ENCODE measurements at regions not wholly inside any gene's neighbourhood (a gene's known extent, or its start where the extent isn't known, plus 50 kb on each side); places are given as distances from the start of the nearest gene placed in this dataset.

DNA sequence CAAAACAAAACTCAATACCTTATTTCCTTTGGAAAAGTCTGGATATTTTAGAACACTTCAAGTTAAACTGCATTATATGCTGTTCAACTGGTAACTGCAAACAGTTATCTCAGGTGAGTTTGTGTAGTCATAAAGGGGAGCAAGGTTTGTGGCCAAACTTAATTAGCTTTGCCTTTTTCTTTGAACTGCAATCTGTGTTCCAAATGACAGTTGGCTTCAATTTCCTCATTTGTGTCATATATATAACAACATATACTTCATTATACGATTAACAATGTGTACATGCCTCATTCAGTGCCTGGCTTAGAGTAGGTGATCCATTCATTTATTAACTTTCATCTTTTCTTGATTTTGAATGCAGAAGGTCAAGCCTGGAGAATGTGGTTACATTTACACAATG, 55.8 kb downstream of the KCNE4 start:
- DNase-seq, result no peak

GRCh38 chr2:223108351-223109050, 56.5 kb downstream of the KCNE4 start:
- no peak for DNase-seq

GRCh38 chr2:223109341-223109740, 57.4 kb downstream of the KCNE4 start:
- DNase-seq, result no peak

DNA sequence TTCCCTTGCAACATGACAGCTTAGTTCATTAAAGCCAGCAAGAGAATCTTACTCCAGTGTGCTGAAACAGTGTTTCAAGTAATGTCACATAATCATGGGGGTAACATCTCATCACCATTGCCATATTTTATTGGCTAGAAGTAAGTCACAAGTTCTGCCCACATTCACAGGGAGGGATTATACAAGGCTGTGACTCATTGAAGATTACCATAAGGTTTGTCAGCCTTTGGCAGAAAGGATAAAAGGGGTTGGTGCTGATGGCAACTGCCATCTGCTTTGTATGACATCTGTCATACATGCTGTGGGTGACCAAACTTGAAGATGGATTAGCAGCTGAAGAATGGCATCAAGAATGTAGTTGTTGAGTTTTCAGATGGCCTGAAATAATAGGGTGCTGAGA, 61.2 kb downstream of the KCNE4 start:
- DNase-seq, result no peak

- no peak for DNase-seq
Observed at GRCh38 chr2:223114170-223114569, 62.2 kb downstream of the KCNE4 start.

GRCh38 chr2:223114917-223115316, 62.9 kb downstream of the KCNE4 start:
- no peak for DNase-seq

- no peak for DNase-seq
Observed at GRCh38 chr2:223117533-223117932, 65.5 kb downstream of the KCNE4 start.

- no peak for DNase-seq
Observed at GRCh38 chr2:223121283-223121682, 69.3 kb downstream of the KCNE4 start.

- peak; percentile 48 for DNase-seq
Observed at GRCh38 chr2:223122781-223123180, 70.8 kb downstream of the KCNE4 start.

GRCh38 chr2:223123855-223124610, 72.0 kb downstream of the KCNE4 start:
- no peak for DNase-seq

DNA sequence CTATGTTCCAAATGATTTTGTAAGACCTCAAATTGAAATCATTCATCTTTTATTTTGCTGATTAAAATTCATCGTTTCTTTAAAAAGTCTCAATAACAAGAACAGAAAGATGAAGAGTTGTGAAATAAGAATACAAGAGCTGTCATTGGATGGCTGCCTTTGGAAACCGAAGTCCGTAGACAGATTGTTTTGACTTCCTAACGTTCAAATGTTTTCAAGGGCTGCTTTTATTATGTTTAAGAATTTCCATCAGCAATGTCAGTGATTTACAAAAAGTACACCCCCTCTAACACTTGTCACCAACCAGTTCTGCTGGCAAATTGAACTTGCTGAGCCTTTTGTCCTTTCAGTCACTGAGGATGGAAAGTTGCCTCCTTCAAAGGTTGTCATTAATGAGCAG, 89.6 kb downstream of the KCNE4 start:
- no peak for DNase-seq

DNA sequence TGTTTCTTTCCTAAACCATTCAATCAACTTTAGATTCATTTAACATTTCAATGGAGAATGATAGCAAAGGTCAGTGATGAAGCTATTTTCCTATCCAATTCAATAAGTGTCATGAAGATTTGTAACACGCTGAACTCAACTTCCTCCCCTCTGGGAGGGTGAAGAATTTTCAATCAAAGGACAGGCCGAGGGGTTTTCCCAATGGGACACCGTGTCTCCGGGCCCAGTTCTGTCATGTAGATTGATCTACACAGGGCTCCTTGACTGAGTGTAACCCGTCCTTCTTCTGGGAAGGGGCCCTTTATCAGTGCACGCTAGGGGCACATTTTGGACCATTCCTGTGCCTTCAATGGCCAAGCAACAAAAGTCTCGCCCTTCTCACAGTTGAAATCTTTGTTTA, 90.1 kb downstream of the KCNE4 start:
- no peak for DNase-seq

DNA sequence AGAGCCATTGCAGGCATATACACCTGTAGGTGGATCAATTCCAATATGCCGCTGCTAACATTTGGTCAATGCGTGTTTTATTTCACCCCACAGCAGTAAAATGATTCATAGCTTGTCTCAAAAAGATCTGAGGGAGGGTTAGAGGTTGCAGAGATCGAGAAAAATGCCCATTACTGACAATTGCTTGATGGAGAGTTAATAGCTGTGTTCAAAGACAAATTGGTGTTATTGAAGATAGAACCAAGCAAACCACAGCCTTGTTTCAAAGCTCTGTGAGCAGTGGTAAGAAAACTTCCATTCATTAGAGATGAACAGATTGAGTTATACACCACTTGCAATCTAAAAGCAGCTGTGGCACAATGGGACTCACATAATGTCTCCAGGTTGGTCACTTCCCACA, 95.4 kb downstream of the KCNE4 start:
- DNase-seq, result no peak

DNA sequence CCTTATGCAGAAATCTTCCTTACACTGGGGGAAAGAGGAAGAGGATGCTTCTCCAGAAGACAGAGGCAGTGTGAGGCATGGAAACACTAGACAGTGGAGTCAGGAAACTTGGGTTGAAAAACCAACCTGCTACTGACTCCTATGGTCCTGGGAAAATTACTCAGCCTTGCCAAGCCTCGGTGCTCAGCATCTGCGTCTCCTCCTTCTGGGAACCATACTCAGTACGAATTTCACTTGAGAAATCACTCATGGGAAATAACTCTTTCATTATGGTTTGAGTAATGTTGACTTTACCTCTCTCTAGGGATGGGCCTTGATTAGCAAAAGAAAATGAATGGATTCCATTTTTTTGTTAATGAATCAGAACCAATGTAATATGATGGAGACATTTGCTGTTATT, 96.5 kb downstream of the KCNE4 start:
- DNase-seq, result no peak

DNA sequence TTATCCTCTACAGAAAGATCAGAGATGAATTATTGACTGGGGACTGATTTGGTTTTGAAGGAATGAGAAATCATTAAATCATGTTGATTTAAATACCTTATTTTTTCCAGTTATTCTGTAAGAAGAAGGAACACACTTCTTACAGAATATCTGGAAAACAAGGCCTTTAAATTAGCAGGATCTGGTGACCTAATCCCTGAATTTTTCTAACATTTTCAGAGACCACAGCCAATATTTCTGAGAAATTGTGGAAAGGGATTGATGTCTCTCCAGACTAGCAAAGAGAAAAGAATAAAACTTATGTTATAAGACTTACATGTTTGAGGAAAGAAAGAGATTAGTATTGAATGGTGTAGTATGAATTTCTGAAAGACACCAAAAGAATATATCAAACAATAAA, 104.0 kb downstream of the KCNE4 start:
- no peak for DNase-seq

- DNase-seq, result no peak
Observed at GRCh38 chr2:223161873-223162458, 110.0 kb downstream of the KCNE4 start.

DNA sequence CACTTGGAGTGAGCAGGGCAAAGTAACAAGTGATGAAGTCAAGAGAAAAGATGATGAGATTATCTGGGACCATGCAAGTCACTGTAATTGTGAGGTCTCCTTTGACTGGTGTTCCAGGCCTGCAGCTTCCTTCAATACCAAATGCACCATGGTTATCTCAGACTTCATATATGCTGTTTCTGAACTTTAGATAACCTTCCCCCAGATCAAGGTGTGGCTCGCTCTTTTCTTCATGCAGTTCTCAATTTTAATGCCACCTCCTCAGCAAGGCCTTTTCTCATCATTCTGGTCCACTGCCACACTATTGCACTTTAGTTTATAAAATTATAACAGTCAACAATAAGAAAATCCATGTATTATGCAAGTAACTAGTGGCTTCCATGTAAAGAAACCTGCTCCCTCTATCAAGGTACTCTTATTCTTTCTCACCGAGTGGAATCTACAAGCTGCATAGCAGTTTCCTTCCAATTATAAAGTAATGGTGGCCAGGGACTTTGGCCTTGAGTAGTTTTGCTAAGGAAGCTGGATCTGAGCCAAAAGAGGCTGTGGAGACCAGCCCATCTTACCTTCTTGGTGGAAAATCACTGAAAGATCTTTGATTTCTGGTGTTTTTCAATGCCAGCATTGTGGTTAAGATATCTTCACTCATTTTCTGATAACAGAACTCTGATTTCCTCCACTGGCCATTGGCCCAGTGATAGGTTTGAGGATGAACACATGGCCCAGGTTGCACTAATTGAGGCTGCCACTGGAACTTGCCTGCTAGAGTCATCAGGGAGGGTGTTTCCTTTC, 113.6 kb downstream of the KCNE4 start:
- DNase-seq, result no peak

DNA sequence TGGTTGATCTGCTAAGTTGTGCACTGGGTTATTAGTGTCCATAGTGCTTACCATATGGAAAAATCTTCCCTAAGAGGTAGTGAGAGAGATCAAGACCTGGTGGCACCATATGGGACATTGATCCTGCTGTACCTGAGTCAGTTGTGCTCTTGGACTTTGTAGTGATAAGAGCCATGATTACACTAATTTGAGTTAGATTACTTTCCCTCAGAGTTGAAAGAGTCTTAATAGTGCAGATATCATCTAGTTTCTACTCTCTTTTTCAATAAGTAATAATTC, 114.2 kb downstream of the KCNE4 start:
- DNase-seq, result no peak

DNA sequence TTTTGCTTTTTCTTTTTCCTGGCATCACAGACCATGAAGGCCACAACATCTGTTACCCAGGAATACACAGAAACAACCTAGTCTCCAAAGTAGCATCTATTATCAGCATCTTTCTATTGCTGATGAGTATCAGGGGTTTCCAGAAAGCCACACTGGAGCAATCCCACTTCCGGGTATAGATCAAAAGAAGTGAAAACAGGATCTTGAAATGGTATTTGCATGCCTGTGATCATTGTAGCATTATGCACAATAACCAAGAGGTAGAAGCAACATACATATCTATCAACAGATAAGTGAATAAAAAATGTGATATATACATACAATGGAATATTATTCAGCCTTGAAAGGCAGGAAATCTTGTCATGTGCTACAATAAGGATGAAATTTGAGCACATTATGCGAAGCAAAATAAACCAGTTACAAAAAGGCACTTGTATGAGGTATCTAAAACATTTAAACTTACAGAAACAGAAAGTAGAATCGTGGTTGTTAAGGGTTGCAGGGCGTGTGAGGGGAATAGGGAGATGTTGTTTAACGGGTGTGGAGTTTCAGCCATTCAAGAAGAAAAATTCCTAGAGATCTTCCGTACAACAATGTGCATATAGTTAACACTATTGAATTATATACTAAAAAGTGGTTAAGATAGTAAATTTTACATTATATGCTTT, 115.1 kb downstream of the KCNE4 start:
- no peak for DNase-seq

- DNase-seq, result no peak
Observed at GRCh38 chr2:223169830-223170605, 118.0 kb downstream of the KCNE4 start.

- no peak for DNase-seq
Observed at GRCh38 chr2:223176970-223177369, 125.0 kb downstream of the KCNE4 start.

DNA sequence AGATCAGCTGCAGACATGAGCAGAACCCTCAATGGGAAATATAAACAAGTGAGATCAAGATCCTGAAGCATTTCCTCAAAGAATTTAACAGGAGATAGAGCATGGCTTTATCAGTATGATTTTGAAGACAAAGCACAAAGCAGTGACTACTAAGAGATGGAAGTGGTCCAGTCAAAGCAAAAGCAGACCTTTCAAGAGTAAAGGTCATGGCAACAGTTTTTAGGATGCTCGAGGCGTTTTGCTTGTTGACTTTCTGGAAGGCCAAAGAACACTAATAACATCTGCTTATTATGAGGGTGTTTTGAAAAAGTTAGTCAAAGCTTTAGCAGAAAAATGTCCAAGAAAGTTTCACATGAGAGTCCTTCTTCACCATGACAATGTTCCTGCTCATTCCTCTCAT, 128.5 kb downstream of the KCNE4 start:
- DNase-seq, result no peak

Measured in NCI-H1092 (cell line).